B cell (primary cell): ENCODE measurements at regions not wholly inside any gene's neighbourhood (a gene's known extent, or its start where the extent isn't known, plus 50 kb on each side); places are given as distances from the start of the nearest gene placed in this dataset.

Experiments used
- EZH2 ChIP-seq: IDR thresholded peaks from 2 replicates; pipeline ENCODE4 v1.6.1; 2012; ENCODE audit warnings: borderline replicate concordance, low read depth, mild to moderate bottlenecking, moderate library complexity, low read length; ENCODE audit not compliant: insufficient read depth, poor library complexity, severe bottlenecking
- TF ChIP-seq, protein P1 (sequence below): fragments of 200-600 bp; IDR thresholded peaks from one replicate; pipeline ENCODE4 v1.8.0; 2022; ENCODE audit warnings: antibody characterized with exemption, mild to moderate bottlenecking

- TF ChIP-seq, protein P1, sequence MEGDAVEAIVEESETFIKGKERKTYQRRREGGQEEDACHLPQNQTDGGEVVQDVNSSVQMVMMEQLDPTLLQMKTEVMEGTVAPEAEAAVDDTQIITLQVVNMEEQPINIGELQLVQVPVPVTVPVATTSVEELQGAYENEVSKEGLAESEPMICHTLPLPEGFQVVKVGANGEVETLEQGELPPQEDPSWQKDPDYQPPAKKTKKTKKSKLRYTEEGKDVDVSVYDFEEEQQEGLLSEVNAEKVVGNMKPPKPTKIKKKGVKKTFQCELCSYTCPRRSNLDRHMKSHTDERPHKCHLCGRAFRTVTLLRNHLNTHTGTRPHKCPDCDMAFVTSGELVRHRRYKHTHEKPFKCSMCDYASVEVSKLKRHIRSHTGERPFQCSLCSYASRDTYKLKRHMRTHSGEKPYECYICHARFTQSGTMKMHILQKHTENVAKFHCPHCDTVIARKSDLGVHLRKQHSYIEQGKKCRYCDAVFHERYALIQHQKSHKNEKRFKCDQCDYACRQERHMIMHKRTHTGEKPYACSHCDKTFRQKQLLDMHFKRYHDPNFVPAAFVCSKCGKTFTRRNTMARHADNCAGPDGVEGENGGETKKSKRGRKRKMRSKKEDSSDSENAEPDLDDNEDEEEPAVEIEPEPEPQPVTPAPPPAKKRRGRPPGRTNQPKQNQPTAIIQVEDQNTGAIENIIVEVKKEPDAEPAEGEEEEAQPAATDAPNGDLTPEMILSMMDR: no peak
- TF ChIP-seq EZH2: no peak
Measured at GRCh38 chr14:54275997-54276725, 120.6 kb upstream of the CDKN3 start.
